Esophagus squamous epithelium (tissue), 5 donors: ENCODE measurements at regions not wholly inside any gene's neighbourhood (a gene's known extent, or its start where the extent isn't known, plus 50 kb on each side); places are given as distances from the start of the nearest gene placed in this dataset.

ENCODE experiments used
- DNase-seq: peaks from one replicate; lab custom pipeline; 2025; lab: John Stamatoyannopoulos, UW
- H3K27ac ChIP-seq, 4 donors: fragments of 200-600 bp; sonication (generic); one replicate each; pipeline ENCODE4 v1.5.1; 2016 to 2019; ENCODE audit warnings: mild to moderate bottlenecking in 1 of 4
- H3K27me3 ChIP-seq, 4 donors: fragments of 200-600 bp; sonication (generic); 1 replicate in 3 of 4; 2 replicates in 1 of 4; pipeline versions ENCODE4 v1.5.1 to v1.6.0; 2017 to 2021; ENCODE audit warnings: antibody characterized with exemption in 1 of 4
- H3K36me3 ChIP-seq, 3 donors: fragments of 200-600 bp; sonication (generic); one replicate each; pipeline ENCODE4 v1.5.1; 2016 to 2019
- H3K4me1 ChIP-seq, 3 donors: fragments of 200-600 bp; sonication (generic); one replicate each; pipeline ENCODE4 v1.5.1; 2017 to 2019
- H3K4me3 ChIP-seq, 4 donors: fragments of 200-600 bp; sonication (generic); 1 replicate in 3 of 4; 2 replicates in 1 of 4; pipeline ENCODE4 v1.5.1; 2016 to 2019; ENCODE audit warnings: mild to moderate bottlenecking in 2 of 4, moderate library complexity in 1 of 4
- H3K9me3 ChIP-seq, 3 donors: fragments of 200-600 bp; sonication (generic); one replicate each; pipeline ENCODE4 v1.5.1; 2016 to 2019
- CTCF ChIP-seq, 6 experiments: fragments of 450-650 bp in 4 of 6; fragments of 200-600 bp in 2 of 6; sonication (generic) in 2 of 6; IDR thresholded peaks; one replicate each; pipeline ENCODE4 v1.5.1; 2016 to 2019; ENCODE audit warnings: antibody characterized with exemption in 6 of 6, mild to moderate bottlenecking in 4 of 6, moderate library complexity in 4 of 6
- POLR2A ChIP-seq, 4 donors: fragments of 450-650 bp; IDR thresholded peaks; one replicate each; pipeline ENCODE4 v1.6.1; 2017; ENCODE audit warnings: antibody characterized with exemption in 4 of 4, mild to moderate bottlenecking in 4 of 4, moderate library complexity in 3 of 4
- WGBS, 2 donors: methylation state at CpG; one replicate each; pipeline ENCODE4 v1.1.5; 2018; 5-methylcytosine and 5-hydroxymethylcytosine counted together
- intact Hi-C: fragments of 100-400 bp; cut with DNase I; formaldehyde crosslinking; loops from one replicate; pipeline ENCODE4 v1.15.0; 2022
- donor health status: DM: yes; HTN: yes; CAD: no.

GRCh38 chr17:31688701-31689100 lies 170.3 kb downstream of the COPRS start:
- H3K27ac ChIP-seq = no peak overlapping the region
- TF ChIP-seq CTCF (IDR thresholded peaks at IDR 0.05) (no peak), POLR2A (IDR thresholded peaks at IDR 0.05) (no peak)
- no peak overlapping the region for H3K4me3 ChIP-seq
- no peaks in the 10 kb centered on the region for H3K36me3 ChIP-seq
- H3K9me3 ChIP-seq = no peaks in the 10 kb centered on the region
- 79 to 88% methylated on average over 1 of the region's 1 CpG for WGBS, 2 donors
- H3K27me3 ChIP-seq = no peaks in the 10 kb centered on the region
- no peak for DNase-seq
- H3K4me1 ChIP-seq = peaks cover 0 to 19% (median 3%) of the 10 kb centered on the region in 3 donors
- intact Hi-C loops = no loop called here

- no peaks in the 10 kb centered on the region for H3K9me3 ChIP-seq
- no peak overlapping the region for H3K4me3 ChIP-seq
- no peak for TF ChIP-seq POLR2A (IDR thresholded peaks at IDR 0.05)
- TF ChIP-seq CTCF (IDR thresholded peaks at IDR 0.05) = no peak
- H3K4me1 ChIP-seq = peaks cover 0 to 11% (median 0%) of the 10 kb centered on the region in 3 donors
- 66 to 86% methylated on average over 4 to 6 of the region's 6 CpGs for WGBS, 2 donors
- H3K27ac ChIP-seq = no peak overlapping the region
- intact Hi-C loops = no loop called here
- no peaks in the 10 kb centered on the region for H3K27me3 ChIP-seq
- H3K36me3 ChIP-seq = no peaks in the 10 kb centered on the region
- no peak for DNase-seq
Observed at GRCh38 chr17:31687505-31688126, 171.4 kb downstream of the COPRS start.

GRCh38 chr17:31686495-31686894 lies 172.5 kb downstream of the COPRS start:
- Histone ChIP-seq H3K9me3 (no peaks in the 10 kb centered on the region), H3K36me3 (no peaks in the 10 kb centered on the region), H3K27ac (no peak overlapping the region), H3K4me3 (no peak overlapping the region), H3K27me3 (no peaks in the 10 kb centered on the region), H3K4me1 (peaks cover 0 to under 1% (median 0%) of the 10 kb centered on the region in 3 donors)
- DNase-seq = no peak
- intact Hi-C loops = no loop called here
- 74 to 81% methylated on average over 5 of the region's 5 CpGs for WGBS, 2 donors
- TF ChIP-seq POLR2A (IDR thresholded peaks at IDR 0.05) (no peak), CTCF (IDR thresholded peaks at IDR 0.05) (no peak)

- 0% methylated on average over 1 of the region's 1 CpG for WGBS, 2 donors
- no peak for DNase-seq
- Histone ChIP-seq H3K4me3 (no peak overlapping the region), H3K27me3 (peaks cover 0 to under 1% (median 0%) of the 10 kb centered on the region in 4 donors), H3K27ac (no peak overlapping the region), H3K36me3 (no peaks in the 10 kb centered on the region), H3K4me1 (no peaks in the 10 kb centered on the region), H3K9me3 (no peaks in the 10 kb centered on the region)
- intact Hi-C loops = no loop called here
- TF ChIP-seq POLR2A (IDR thresholded peaks at IDR 0.05) = no peak
- no peak for TF ChIP-seq CTCF (IDR thresholded peaks at IDR 0.05)
Observed at GRCh38 chr17:31684901-31685300, 174.1 kb downstream of the COPRS start.

GRCh38 chr17:31680126-31680525 lies 178.9 kb downstream of the COPRS start:
- intact Hi-C loops = no loop called here
- WGBS, 2 donors = 58 to 69% methylated on average over 8 of the region's 8 CpGs
- TF ChIP-seq POLR2A (IDR thresholded peaks at IDR 0.05) (no peak), CTCF (IDR thresholded peaks at IDR 0.05) (no peak)

More at GRCh38 chr17:31680126-31680525, 178.9 kb downstream of the COPRS start:
- Histone ChIP-seq H3K4me3 (no peak overlapping the region), H3K27me3 (peaks cover 0 to 3% (median 0%) of the 10 kb centered on the region in 4 donors), H3K27ac (no peak overlapping the region), H3K9me3 (no peaks in the 10 kb centered on the region), H3K36me3 (no peaks in the 10 kb centered on the region), H3K4me1 (peaks cover 0 to 13% (median 6%) of the 10 kb centered on the region in 3 donors)
- DNase-seq = no peak
